Esophagus muscularis mucosa (tissue), 4 donors: ENCODE measurements at regions not wholly inside any gene's neighbourhood (a gene's known extent, or its start where the extent isn't known, plus 50 kb on each side); places are given as distances from the start of the nearest gene placed in this dataset.

ENCODE experiments used
- DNase-seq: peaks from one replicate; pipeline ENCODE4 v3.0.0-alpha.2; 2017; ENCODE audit errors: extremely low spot score
- H3K27ac ChIP-seq, 4 donors: fragments of 200-600 bp; sonication (generic); replicated peaks in 1 of 4; 1 replicate in 3 of 4; 2 replicates in 1 of 4; pipeline ENCODE4 v1.5.1; 2016 to 2019; ENCODE audit warnings: mild to moderate bottlenecking in 1 of 4
- H3K27me3 ChIP-seq, 4 donors: fragments of 200-600 bp; sonication (generic); one replicate each; pipeline versions ENCODE4 v1.5.1 to v1.6.0; 2016 to 2019
- H3K36me3 ChIP-seq, 4 donors: fragments of 200-600 bp; sonication (generic); one replicate each; pipeline ENCODE4 v1.5.1; 2016 to 2019
- H3K4me1 ChIP-seq, 4 donors: fragments of 200-600 bp; sonication (generic); one replicate each; pipeline ENCODE4 v1.5.1; 2016 to 2019
- H3K4me3 ChIP-seq, 4 donors: fragments of 200-600 bp; sonication (generic); 1 replicate in 2 of 4; 2 replicates in 2 of 4; pipeline ENCODE4 v1.5.1; 2016 to 2019; ENCODE audit warnings: mild to moderate bottlenecking in 4 of 4, moderate library complexity in 1 of 4
- H3K9me3 ChIP-seq, 4 donors: fragments of 200-600 bp; sonication (generic); 1 replicate in 3 of 4; 2 replicates in 1 of 4; pipeline ENCODE4 v1.5.1; 2016 to 2019
- EP300 ChIP-seq: sonication (generic); formaldehyde crosslinking; IDR thresholded peaks from one replicate; pipeline ENCODE4 v1.6.1; 2017; ENCODE audit warnings: antibody characterized with exemption
- POLR2A ChIP-seq: fragments of 450-650 bp; IDR thresholded peaks from one replicate; pipeline ENCODE4 v1.6.1; 2017; ENCODE audit warnings: antibody characterized with exemption, moderate library complexity, mild to moderate bottlenecking, low read depth
- POLR2AphosphoS5 ChIP-seq, 2 donors: sonication (generic); formaldehyde crosslinking; IDR thresholded peaks; one replicate each; pipeline ENCODE4 v1.6.1; 2017; ENCODE audit warnings: antibody characterized with exemption in 2 of 2
- WGBS: methylation state at CpG from one replicate; pipeline ENCODE4 v1.1.5; 2018; 5-methylcytosine and 5-hydroxymethylcytosine counted together
- intact Hi-C: fragments of 100-400 bp; cut with DNase I; formaldehyde crosslinking; loops from one replicate; pipeline ENCODE4 v1.15.1; 2023
- small RNA-seq, 3 donors: library from RNA; depleted of rRNA; stranded (forward); fragments of <200 nt; gene quantifications; one replicate each; pipeline ENCODE3, GENCODE V24; 2016
- TF ChIP-seq, protein P1 (sequence below), 3 experiments: fragments of 200-600 bp in 2 of 3; fragments of 450-650 bp in 1 of 3; sonication (generic) in 2 of 3; IDR thresholded peaks; one replicate each; pipeline ENCODE4 v1.5.1; 2017 to 2019; ENCODE audit warnings: antibody characterized with exemption in 3 of 3, mild to moderate bottlenecking in 2 of 3, moderate library complexity in 1 of 3

DNA sequence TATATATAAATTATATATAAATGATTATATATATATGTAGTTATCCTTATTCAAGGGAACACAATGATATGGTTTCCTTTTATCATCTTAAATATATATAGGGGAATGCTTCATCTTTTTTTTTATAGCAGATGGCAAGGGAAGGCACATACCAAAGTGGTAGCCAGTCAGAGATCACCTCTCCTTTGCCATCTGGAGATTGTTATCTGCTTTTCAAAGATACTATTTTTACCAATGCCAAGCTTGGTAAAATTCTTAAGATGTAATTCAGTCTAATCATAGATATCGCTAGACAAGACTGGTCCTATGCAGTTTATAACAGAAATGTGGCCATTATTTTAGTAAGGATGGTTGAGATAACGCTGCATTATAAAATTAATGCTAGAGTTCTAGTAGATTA lies 64.7 kb upstream of the DSEL start:
- H3K27me3 ChIP-seq, result no peaks in the 10 kb centered on the region
- 99% methylated on average over 2 of the region's 2 CpGs for WGBS
- no peaks in the 10 kb centered on the region for H3K4me1 ChIP-seq
- DNase-seq, result no peak
- no peaks in the 10 kb centered on the region for H3K36me3 ChIP-seq
- H3K9me3 ChIP-seq, result no peaks in the 10 kb centered on the region
- intact Hi-C loops, result no loop called here
- no peak for TF ChIP-seq POLR2A
- no peak for TF ChIP-seq POLR2AphosphoS5 (IDR thresholded peaks at IDR 0.05)
- TF ChIP-seq, protein P1, sequence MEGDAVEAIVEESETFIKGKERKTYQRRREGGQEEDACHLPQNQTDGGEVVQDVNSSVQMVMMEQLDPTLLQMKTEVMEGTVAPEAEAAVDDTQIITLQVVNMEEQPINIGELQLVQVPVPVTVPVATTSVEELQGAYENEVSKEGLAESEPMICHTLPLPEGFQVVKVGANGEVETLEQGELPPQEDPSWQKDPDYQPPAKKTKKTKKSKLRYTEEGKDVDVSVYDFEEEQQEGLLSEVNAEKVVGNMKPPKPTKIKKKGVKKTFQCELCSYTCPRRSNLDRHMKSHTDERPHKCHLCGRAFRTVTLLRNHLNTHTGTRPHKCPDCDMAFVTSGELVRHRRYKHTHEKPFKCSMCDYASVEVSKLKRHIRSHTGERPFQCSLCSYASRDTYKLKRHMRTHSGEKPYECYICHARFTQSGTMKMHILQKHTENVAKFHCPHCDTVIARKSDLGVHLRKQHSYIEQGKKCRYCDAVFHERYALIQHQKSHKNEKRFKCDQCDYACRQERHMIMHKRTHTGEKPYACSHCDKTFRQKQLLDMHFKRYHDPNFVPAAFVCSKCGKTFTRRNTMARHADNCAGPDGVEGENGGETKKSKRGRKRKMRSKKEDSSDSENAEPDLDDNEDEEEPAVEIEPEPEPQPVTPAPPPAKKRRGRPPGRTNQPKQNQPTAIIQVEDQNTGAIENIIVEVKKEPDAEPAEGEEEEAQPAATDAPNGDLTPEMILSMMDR (IDR thresholded peaks at IDR 0.05), result no peak
- TF ChIP-seq EP300, result no peak
- H3K27ac ChIP-seq, result no peak overlapping the region
- no peak overlapping the region for H3K4me3 ChIP-seq

DNA sequence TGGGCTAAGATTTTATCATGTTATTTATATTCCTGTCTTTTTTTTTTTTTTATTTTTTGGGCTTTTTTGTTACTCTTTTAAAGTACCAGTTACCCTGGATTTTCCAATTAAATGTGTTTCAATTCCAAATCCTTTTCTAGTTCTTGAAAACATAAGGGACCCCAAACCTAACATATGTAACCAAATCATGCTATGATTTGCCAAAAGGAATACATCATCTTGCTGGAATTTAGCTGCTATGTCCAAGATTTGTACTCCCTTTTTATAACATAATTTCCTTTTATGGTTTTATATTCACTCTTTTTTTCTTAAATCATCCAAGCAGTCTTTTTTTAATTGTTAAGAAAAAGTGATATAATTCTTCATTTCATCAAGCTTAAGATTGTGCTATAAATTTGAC lies 60.9 kb upstream of the DSEL start:
- intact Hi-C loops, result no loop called here
- Histone ChIP-seq H3K4me1 (no peaks in the 10 kb centered on the region), H3K4me3 (no peak overlapping the region), H3K27me3 (no peaks in the 10 kb centered on the region), H3K36me3 (no peaks in the 10 kb centered on the region), H3K27ac (no peak overlapping the region), H3K9me3 (no peaks in the 10 kb centered on the region)
- DNase-seq, result no peak
- TF ChIP-seq, protein P1 (IDR thresholded peaks at IDR 0.05), result no peak
- TF ChIP-seq EP300, result no peak
- TF ChIP-seq POLR2A, result no peak
- TF ChIP-seq POLR2AphosphoS5 (IDR thresholded peaks at IDR 0.05), result no peak

DNA sequence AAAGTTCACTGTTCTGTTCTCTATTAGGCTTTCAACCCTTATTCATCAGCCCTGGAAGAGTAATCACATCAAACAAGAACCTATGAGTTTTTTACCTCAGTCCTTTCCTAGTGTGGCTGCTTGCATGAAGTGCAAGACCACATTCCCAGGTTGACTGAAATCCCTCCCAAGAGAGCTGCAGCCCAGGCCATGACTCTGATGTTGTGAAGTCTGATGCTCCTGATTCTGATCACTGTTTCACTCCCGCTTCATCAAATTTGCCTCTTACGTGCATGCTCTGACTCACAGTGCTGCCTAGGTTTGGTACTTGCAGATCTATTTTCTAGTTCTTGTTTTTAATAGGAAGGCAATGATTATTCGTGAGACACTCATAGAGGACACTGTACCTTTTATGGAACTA lies 58.2 kb upstream of the DSEL start:
- no peak overlapping the region for H3K27ac ChIP-seq
- no peak for DNase-seq
- TF ChIP-seq POLR2AphosphoS5 (IDR thresholded peaks at IDR 0.05) (no peak), EP300 (no peak), POLR2A (no peak)
- TF ChIP-seq, protein P1 (IDR thresholded peaks at IDR 0.05), result no peak
- H3K27me3 ChIP-seq, result no peaks in the 10 kb centered on the region
- 86% methylated on average over 3 of the region's 3 CpGs for WGBS
- H3K4me1 ChIP-seq, result no peaks in the 10 kb centered on the region
- intact Hi-C loops, result no loop called here
- H3K36me3 ChIP-seq, result no peaks in the 10 kb centered on the region
- no peaks in the 10 kb centered on the region for H3K9me3 ChIP-seq
- no peak overlapping the region for H3K4me3 ChIP-seq

DNA sequence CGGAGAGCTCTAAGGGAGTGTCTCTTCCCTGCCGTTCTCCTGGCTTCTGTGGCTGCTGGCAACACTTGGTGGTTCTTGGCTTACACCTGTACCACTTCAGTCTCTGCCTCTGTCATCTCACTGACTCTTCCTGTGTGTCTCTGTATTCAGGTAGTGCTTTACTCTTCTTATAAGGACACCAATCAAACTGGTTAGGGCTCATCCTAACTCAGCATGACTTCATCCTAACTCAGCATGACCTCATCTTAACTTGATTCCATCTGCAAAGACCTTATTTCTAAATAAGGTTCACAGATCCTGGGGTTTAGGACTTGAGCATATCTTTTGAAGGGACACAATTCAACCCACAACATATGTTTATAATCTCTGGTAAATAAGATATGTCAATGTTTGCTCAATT lies 51.6 kb upstream of the DSEL start:
- DNase-seq, result no peak
- Histone ChIP-seq H3K4me1 (no peaks in the 10 kb centered on the region), H3K9me3 (no peaks in the 10 kb centered on the region), H3K4me3 (no peak overlapping the region), H3K27ac (no peak overlapping the region), H3K27me3 (no peaks in the 10 kb centered on the region), H3K36me3 (no peaks in the 10 kb centered on the region)
- intact Hi-C loops, result no loop called here
- no peak for TF ChIP-seq POLR2AphosphoS5 (IDR thresholded peaks at IDR 0.05)
- TF ChIP-seq EP300, result no peak
- TF ChIP-seq, protein P1 (IDR thresholded peaks at IDR 0.05), result no peak
- no peak for TF ChIP-seq POLR2A
- WGBS, result 69% methylated on average over 2 of the region's 2 CpGs

Small RNAs in the stretch of these regions (small RNA-seq; reads per million reads assigned to genes)
- gene AC067819.1, result 0 reads per million in 3 donors
